Breast epithelium (tissue), 3 donors: ENCODE measurements at regions not wholly inside any gene's neighbourhood (a gene's known extent, or its start where the extent isn't known, plus 50 kb on each side); places are given as distances from the start of the nearest gene placed in this dataset.

Experiments used
- POLR2A ChIP-seq: fragments of 450-650 bp; IDR thresholded peaks from one replicate; pipeline ENCODE4 v1.6.1; 2016; ENCODE audit warnings: antibody characterized with exemption, mild to moderate bottlenecking, moderate library complexity
- POLR2AphosphoS5 ChIP-seq, 3 donors: sonication (generic); formaldehyde crosslinking; IDR thresholded peaks; one replicate each; pipeline ENCODE4 v1.6.1; 2017; ENCODE audit warnings: antibody characterized with exemption in 3 of 3
- TF ChIP-seq, protein P1 (sequence below), 3 donors: fragments of 450-650 bp; IDR thresholded peaks; one replicate each; pipeline ENCODE4 v1.5.1; 2016 to 2017; ENCODE audit warnings: antibody characterized with exemption in 3 of 3, mild to moderate bottlenecking in 3 of 3, moderate library complexity in 3 of 3

DNA sequence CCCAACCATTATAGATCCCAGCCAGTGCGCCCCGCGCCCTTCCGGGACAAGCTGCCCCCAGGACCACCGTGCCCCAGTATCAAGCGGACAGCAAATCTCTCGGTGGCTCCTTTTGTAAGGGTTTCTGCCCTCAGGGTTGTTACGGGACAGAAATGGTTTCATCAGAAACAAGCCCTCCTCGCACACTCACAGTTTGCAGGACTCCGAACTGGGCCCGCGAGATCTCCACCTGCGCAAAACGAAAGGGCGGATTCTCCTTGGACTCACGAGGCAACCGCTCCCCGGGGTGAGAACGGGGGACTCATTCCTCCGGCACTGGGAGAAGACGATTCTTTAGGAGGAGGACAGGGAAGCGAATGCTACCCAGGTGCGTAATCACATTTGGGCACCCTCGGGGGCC is 51.1 kb upstream of the H6PD start:
- TF ChIP-seq POLR2AphosphoS5 (IDR thresholded peaks at IDR 0.05) (no peak), POLR2A (no peak)
- TF ChIP-seq, protein P1, sequence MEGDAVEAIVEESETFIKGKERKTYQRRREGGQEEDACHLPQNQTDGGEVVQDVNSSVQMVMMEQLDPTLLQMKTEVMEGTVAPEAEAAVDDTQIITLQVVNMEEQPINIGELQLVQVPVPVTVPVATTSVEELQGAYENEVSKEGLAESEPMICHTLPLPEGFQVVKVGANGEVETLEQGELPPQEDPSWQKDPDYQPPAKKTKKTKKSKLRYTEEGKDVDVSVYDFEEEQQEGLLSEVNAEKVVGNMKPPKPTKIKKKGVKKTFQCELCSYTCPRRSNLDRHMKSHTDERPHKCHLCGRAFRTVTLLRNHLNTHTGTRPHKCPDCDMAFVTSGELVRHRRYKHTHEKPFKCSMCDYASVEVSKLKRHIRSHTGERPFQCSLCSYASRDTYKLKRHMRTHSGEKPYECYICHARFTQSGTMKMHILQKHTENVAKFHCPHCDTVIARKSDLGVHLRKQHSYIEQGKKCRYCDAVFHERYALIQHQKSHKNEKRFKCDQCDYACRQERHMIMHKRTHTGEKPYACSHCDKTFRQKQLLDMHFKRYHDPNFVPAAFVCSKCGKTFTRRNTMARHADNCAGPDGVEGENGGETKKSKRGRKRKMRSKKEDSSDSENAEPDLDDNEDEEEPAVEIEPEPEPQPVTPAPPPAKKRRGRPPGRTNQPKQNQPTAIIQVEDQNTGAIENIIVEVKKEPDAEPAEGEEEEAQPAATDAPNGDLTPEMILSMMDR (IDR thresholded peaks at IDR 0.05) = no peak
